Stomach (tissue), 4 donors: ENCODE measurements at regions not wholly inside any gene's neighbourhood (a gene's known extent, or its start where the extent isn't known, plus 50 kb on each side); places are given as distances from the start of the nearest gene placed in this dataset.

ENCODE experiments used
- CTCF ChIP-seq, 7 experiments: fragments of 450-650 bp in 4 of 7; fragments of 200-600 bp in 3 of 7; sonication (generic) in 3 of 7; IDR thresholded peaks; one replicate each; pipeline ENCODE4 v1.5.1; 2016 to 2019; ENCODE audit warnings: antibody characterized with exemption in 7 of 7, control low read depth in 2 of 7, mild to moderate bottlenecking in 1 of 7
- EP300 ChIP-seq: sonication (generic); formaldehyde crosslinking; IDR thresholded peaks from one replicate; pipeline ENCODE4 v1.6.1; 2017; ENCODE audit warnings: antibody characterized with exemption
- POLR2A ChIP-seq, 4 donors: fragments of 450-650 bp; IDR thresholded peaks; one replicate each; pipeline ENCODE4 v1.6.1; 2016; ENCODE audit warnings: antibody characterized with exemption in 4 of 4, control low read depth in 2 of 4, mild to moderate bottlenecking in 1 of 4, moderate library complexity in 1 of 4

- no peak for TF ChIP-seq CTCF (IDR thresholded peaks at IDR 0.05)
- no peak for TF ChIP-seq EP300
- no peak for TF ChIP-seq POLR2A (IDR thresholded peaks at IDR 0.05)
Measured at GRCh38 chr4:180153587-180153986, 2089.6 kb upstream of the TENM3 start.
